H1 (cell line): ENCODE measurements at regions not wholly inside any gene's neighbourhood (a gene's known extent, or its start where the extent isn't known, plus 50 kb on each side); places are given as distances from the start of the nearest gene placed in this dataset.

Experiments
- CTCF ChIA-PET: fragments of 300-600 bp; sonication (Branson Sonifier 250); formaldehyde crosslinking; loops from one replicate; lab custom pipeline; 2021; ENCODE audit not compliant: partially characterized antibody; lab: Charles Lee
- POLR2A ChIA-PET: fragments of 300-600 bp; sonication (Branson Sonifier 250); formaldehyde crosslinking; loops from one replicate; lab custom pipeline; 2021; ENCODE audit warnings: inconsistent platforms; ENCODE audit not compliant: partially characterized antibody; lab: Charles Lee
- DNase-seq, 2 experiments: peaks; one replicate each; pipeline versions ENCODE4 v3.0.0 to v3.0.0-alpha.2; 2010 to 2022; ENCODE audit warnings: low spot score in 2 of 2, low read depth in 1 of 2, mixed read lengths in 1 of 2
- FAIRE-seq: peaks from 2 replicates; lab custom pipeline; 2011; peaks lifted over from hg19 to GRCh38; lab: Jason Lieb, UNC
- H2AFZ ChIP-seq: 2 replicates; pipeline ENCODE4 v1.8.1; 2012; ENCODE audit warnings: low read length, inconsistent platforms
- H2AK5ac ChIP-seq: 2 replicates; pipeline ENCODE4 v1.6.1; 2013; ENCODE audit warnings: low read depth, low read length
- H2BK120ac ChIP-seq: replicated peaks from 2 replicates; pipeline ENCODE3; 2013; ENCODE audit warnings: low read depth, low read length, inconsistent platforms
- H2BK12ac ChIP-seq: 2 replicates; pipeline ENCODE4 v1.6.1; 2013; ENCODE audit warnings: low read depth, low read length
- H2BK15ac ChIP-seq: 2 replicates; pipeline ENCODE4 v1.6.1; 2013; ENCODE audit warnings: low read length
- H2BK20ac ChIP-seq: 2 replicates; pipeline ENCODE4 v1.6.1; 2013; ENCODE audit warnings: low read length
- H2BK5ac ChIP-seq: 2 replicates; pipeline ENCODE4 v1.6.1; 2013; ENCODE audit warnings: low read depth, low read length
- H3K14ac ChIP-seq: 2 replicates; pipeline ENCODE4 v1.6.1; 2013; ENCODE audit warnings: inconsistent platforms; ENCODE audit not compliant: insufficient read length
- H3K18ac ChIP-seq: 2 replicates; pipeline ENCODE4 v1.6.1; 2013; ENCODE audit warnings: low read length; ENCODE audit errors: extremely low read depth
- H3K23ac ChIP-seq: 2 replicates; pipeline ENCODE4 v1.6.1; 2013; ENCODE audit warnings: inconsistent platforms; ENCODE audit not compliant: insufficient read length
- H3K23me2 ChIP-seq: 2 replicates; pipeline ENCODE4 v1.6.1; 2013; ENCODE audit warnings: low read depth, low read length
- H3K27ac ChIP-seq: 2 replicates; pipeline ENCODE4 v1.6.1; 2011; ENCODE audit warnings: low read depth, low read length, inconsistent platforms
- H3K27me3 ChIP-seq, 4 experiments: replicated peaks in 1 of 4; 1 replicate in 1 of 4; 2 replicates in 3 of 4; pipeline versions ENCODE4 v1.6.1 to v1.8.1; 2011 to 2013; ENCODE audit warnings: low read length in 3 of 4, mild to moderate bottlenecking in 3 of 4, inconsistent platforms in 2 of 4, mixed read lengths in 2 of 4, moderate library complexity in 1 of 4; ENCODE audit not compliant: control insufficient read depth in 3 of 4, insufficient read depth in 3 of 4; ENCODE audit errors: extremely low read depth in 1 of 4
- H3K36me3 ChIP-seq, 4 experiments: 2 replicates each; pipeline versions ENCODE4 v1.6.1 to v1.8.1; 2011 to 2013; ENCODE audit warnings: mild to moderate bottlenecking in 4 of 4, low read length in 3 of 4, moderate library complexity in 2 of 4, control low read depth in 1 of 4, inconsistent platforms in 1 of 4; ENCODE audit not compliant: insufficient read depth in 4 of 4, control insufficient read depth in 2 of 4
- H3K4ac ChIP-seq: replicated peaks from 2 replicates; pipeline ENCODE3; 2013; ENCODE audit warnings: low read length, low read depth, mixed read lengths, inconsistent platforms; ENCODE audit not compliant: insufficient read length
- H3K4me1 ChIP-seq, 4 experiments: replicated peaks in 1 of 4; 1 replicate in 1 of 4; 2 replicates in 3 of 4; pipeline versions ENCODE4 v1.6.1 to v1.8.1; 2011 to 2013; ENCODE audit warnings: low read length in 3 of 4, inconsistent platforms in 2 of 4, mixed read lengths in 1 of 4; ENCODE audit not compliant: insufficient read depth in 4 of 4, control insufficient read depth in 3 of 4
- H3K4me2 ChIP-seq, 2 experiments: 2 replicates each; pipeline versions ENCODE4 v1.6.1 to v1.8.1; 2011 to 2013; ENCODE audit warnings: low read depth in 2 of 2, low read length in 2 of 2, control low read depth in 1 of 2, inconsistent platforms in 1 of 2, mild to moderate bottlenecking in 1 of 2; ENCODE audit not compliant: insufficient read depth in 1 of 2
- H3K4me3 ChIP-seq, 4 experiments: fragments of 200-600, 300-600 bp in 1 of 4; sonication (generic), shearing (Covaris generic), sonication (Bioruptor Twin) in 1 of 4; 2 replicates each; pipeline versions ENCODE4 v1.5.1 to v1.8.1; 2011 to 2016; ENCODE audit warnings: low read length in 4 of 4, low read depth in 3 of 4, control low read depth in 2 of 4, inconsistent platforms in 2 of 4, mild to moderate bottlenecking in 2 of 4, mixed read lengths in 1 of 4, moderate library complexity in 1 of 4; ENCODE audit not compliant: insufficient read depth in 2 of 4; ENCODE audit errors: extremely low read depth in 1 of 4
- H3K56ac ChIP-seq: replicated peaks from 2 replicates; pipeline ENCODE3; 2013; ENCODE audit warnings: low read depth, mild to moderate bottlenecking, mixed read lengths, low read length, inconsistent platforms; ENCODE audit not compliant: insufficient read length
- H3K79me1 ChIP-seq: 2 replicates; pipeline ENCODE4 v1.6.1; 2013; ENCODE audit warnings: low read depth, low read length, control low read depth
- H3K79me2 ChIP-seq, 2 experiments: 2 replicates each; pipeline versions ENCODE4 v1.6.1 to v1.8.1; 2012 to 2013; ENCODE audit warnings: low read length in 2 of 2, mild to moderate bottlenecking in 2 of 2, inconsistent platforms in 1 of 2; ENCODE audit not compliant: insufficient read depth in 2 of 2, control insufficient read depth in 1 of 2
- H3K9ac ChIP-seq, 4 experiments: replicated peaks in 1 of 4; 1 replicate in 1 of 4; 2 replicates in 3 of 4; pipeline versions ENCODE4 v1.6.1 to v1.8.1; 2011 to 2013; ENCODE audit warnings: low read depth in 3 of 4, low read length in 3 of 4, control low read depth in 2 of 4, mild to moderate bottlenecking in 2 of 4, moderate library complexity in 2 of 4, inconsistent platforms in 1 of 4; ENCODE audit errors: extremely low read depth in 1 of 4
- H3K9me3 ChIP-seq, 2 experiments: 2 replicates each; pipeline versions ENCODE4 v1.6.1 to v1.8.1; 2012 to 2013; ENCODE audit warnings: mild to moderate bottlenecking in 2 of 2, moderate library complexity in 2 of 2, control low read depth in 1 of 2, inconsistent platforms in 1 of 2, low read depth in 1 of 2, low read length in 1 of 2, mixed read lengths in 1 of 2; ENCODE audit not compliant: insufficient read depth in 2 of 2
- H4K20me1 ChIP-seq, 2 experiments: replicated peaks in 1 of 2; 2 replicates each; pipeline versions ENCODE3 to v1.8.1; 2011 to 2013; ENCODE audit warnings: inconsistent platforms in 2 of 2, low read length in 2 of 2, mild to moderate bottlenecking in 1 of 2; ENCODE audit not compliant: insufficient read depth in 2 of 2, control insufficient read depth in 1 of 2
- H4K5ac ChIP-seq: 2 replicates; pipeline ENCODE4 v1.6.1; 2013; ENCODE audit warnings: low read length, low read depth, mixed read lengths, inconsistent platforms; ENCODE audit not compliant: insufficient read length
- H4K8ac ChIP-seq: 2 replicates; pipeline ENCODE4 v1.8.0; 2013; ENCODE audit warnings: mild to moderate bottlenecking, moderate library complexity, low read length, inconsistent platforms; ENCODE audit not compliant: insufficient read depth; ENCODE audit errors: extremely low read depth
- H4K91ac ChIP-seq: replicated peaks from 2 replicates; pipeline ENCODE3; 2013; ENCODE audit warnings: low read length, mixed read lengths, inconsistent platforms; ENCODE audit not compliant: insufficient read length
- CBX5 ChIP-seq: fragments of 300-800, 300-1000 bp; sonication (generic); IDR thresholded peaks from 2 replicates; pipeline ENCODE4 v1.7.1; 2016; ENCODE audit warnings: antibody characterized with exemption, low read length, low read depth
- MAFK ChIP-seq: IDR thresholded peaks from 2 replicates; pipeline ENCODE4 v1.6.1; 2012; ENCODE audit warnings: low read depth, mild to moderate bottlenecking, improper control_type of control experiment, low read length
- WGBS, 2 experiments: shearing (Covaris generic) in 1 of 2; methylation state at CpG; one replicate each; pipeline versions ENCODE4 v1.1.6 to v1.1.7; 2013 to 2015; ENCODE audit warnings: low lambda C conversion rate in 2 of 2, mixed read lengths in 2 of 2, inconsistent platforms in 1 of 2, low coverage in 1 of 2, missing lambda C conversion rate in 1 of 2; ENCODE audit not compliant: insufficient replicate concordance in 2 of 2, insufficient coverage in 1 of 2, insufficient read length in 1 of 2; ENCODE audit errors: extremely low coverage in 1 of 2, missing lambda C conversion rate in 1 of 2; 5-methylcytosine and 5-hydroxymethylcytosine counted together

DNA sequence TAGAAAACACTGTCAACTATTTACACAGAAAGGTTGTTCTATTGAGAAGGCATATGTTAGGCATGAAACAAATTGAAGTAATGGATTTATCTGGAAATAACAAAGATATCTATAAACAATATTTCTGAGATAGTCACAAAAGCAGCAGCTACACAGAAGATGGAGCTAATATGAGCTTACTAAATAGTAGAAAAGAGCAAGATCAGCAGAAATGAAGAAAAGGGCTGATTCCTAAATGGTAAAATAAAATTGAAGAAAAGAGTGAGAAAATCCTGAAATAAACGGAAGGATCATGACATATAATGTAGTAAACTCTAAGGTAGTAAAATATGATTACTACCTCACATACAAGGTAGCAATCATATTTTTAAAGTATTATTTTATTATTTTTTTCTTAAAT lies 1263.9 kb downstream of the FSCB start:
- Histone ChIP-seq H3K23me2 (no peaks in the 10 kb centered on the region), H3K14ac (no peak overlapping the region), H3K9me3 (no peaks in the 10 kb centered on the region), H3K23ac (no peak overlapping the region), H4K5ac (no peak overlapping the region), H3K79me1 (no peaks in the 10 kb centered on the region), H3K4ac (no peak overlapping the region), H3K4me1 (no peaks in the 10 kb centered on the region), H4K20me1 (no peaks in the 10 kb centered on the region), H2BK12ac (no peak overlapping the region), H2BK15ac (no peak overlapping the region), H2BK120ac (no peak overlapping the region), H3K9ac (no peak overlapping the region), H3K56ac (no peak overlapping the region), H3K79me2 (no peaks in the 10 kb centered on the region), H3K4me3 (no peak overlapping the region), H2BK5ac (no peak overlapping the region), H3K18ac (no peak overlapping the region), H3K4me2 (no peak overlapping the region), H2AFZ (no peak overlapping the region), H3K27ac (no peak overlapping the region), H3K27me3 (no peaks in the 10 kb centered on the region), H2BK20ac (no peak overlapping the region), H3K36me3 (no peaks in the 10 kb centered on the region), H4K91ac (no peak overlapping the region), H2AK5ac (no peak overlapping the region), H4K8ac (no peak overlapping the region)
- 90% methylated on average over 1 of the region's 1 CpG; no CpG with 5 or more reads in 1 of the 2 experiments for WGBS, 2 experiments
- DNase-seq (no peak), FAIRE-seq (no peak)
- ChIA-PET POLR2A (no interaction called here), CTCF (no interaction called here)
- no peak for TF ChIP-seq CBX5
- peak; percentile 71; the same call in 1 of the 2 replicates for TF ChIP-seq MAFK
